GM12878 (cell line): ENCODE measurements at regions not wholly inside any gene's neighbourhood (a gene's known extent, or its start where the extent isn't known, plus 50 kb on each side); places are given as distances from the start of the nearest gene placed in this dataset.

Experiments used
- ATAC-seq: fragments of 200-7000 bp; cut with Tn5 transposase; 3 replicates; pipeline ENCODE4 v1.9.1; 2020; ENCODE audit warnings: mild to moderate bottlenecking, moderate library complexity
- BruUV-seq: library from RNA; stranded (reverse); fragments of 400-500 nt; replicated peaks from 2 replicates; lab custom pipeline; 2021; lab: Mats Ljungman, UMichigan
- CTCF ChIA-PET: fragments of 300-600 bp; sonication (Branson Sonifier 250); formaldehyde crosslinking; extraction: SDS; loops from one replicate; lab custom pipeline; 2021; ENCODE audit warnings: inconsistent platforms; lab: Yijun Ruan, JAX
- POLR2A ChIA-PET: fragments of 350-600 bp; formaldehyde crosslinking; extraction: SDS; loops from one replicate; lab custom pipeline; 2021; ENCODE audit warnings: inconsistent platforms; lab: Charles Lee
- RAD21 ChIA-PET: fragments of 300-600 bp; sonication (Branson Sonifier 250); formaldehyde crosslinking; loops from one replicate; lab custom pipeline; 2023; ENCODE audit warnings: antibody characterized with exemption; ENCODE audit not compliant: unreplicated experiment; lab: Charles Lee
- SMC1A ChIA-PET: fragments of 300-600 bp; sonication (Branson Sonifier 250); formaldehyde crosslinking; loops from one replicate; lab custom pipeline; 2023; ENCODE audit not compliant: unreplicated experiment, uncharacterized antibody; lab: Charles Lee
- DNase-seq: peaks from one replicate; pipeline ENCODE4 v3.0.0-alpha.2; 2011; ENCODE audit warnings: low read depth, low spot score
- FAIRE-seq: peaks from 3 replicates; lab custom pipeline; 2011; peaks lifted over from hg19 to GRCh38; lab: Jason Lieb, UNC
- H2AFZ ChIP-seq: 2 replicates; pipeline ENCODE4 v1.6.0; 2011; ENCODE audit warnings: low read depth, low read length, control low read depth; ENCODE audit not compliant: control insufficient read depth
- H3K27ac ChIP-seq: 2 replicates; pipeline ENCODE4 v1.5.1; 2011; ENCODE audit warnings: control low read depth; ENCODE audit not compliant: control insufficient read depth, insufficient read depth
- H3K27me3 ChIP-seq, 2 experiments: replicated peaks in 1 of 2; 2 replicates each; pipeline versions ENCODE4 v1.6.0 to v1.6.1; 2011; ENCODE audit warnings: low read length in 1 of 2; ENCODE audit not compliant: control insufficient read depth in 2 of 2, insufficient read depth in 2 of 2
- H3K36me3 ChIP-seq, 2 experiments: 2 replicates each; pipeline ENCODE4 v1.5.1; 2011; ENCODE audit warnings: low read length in 1 of 2; ENCODE audit not compliant: control insufficient read depth in 2 of 2, insufficient read depth in 2 of 2
- H3K4me1 ChIP-seq: 2 replicates; pipeline ENCODE4 v1.6.1; 2011; ENCODE audit warnings: mild to moderate bottlenecking, low read length, moderate library complexity, mixed read lengths; ENCODE audit not compliant: control insufficient read depth, insufficient read depth
- H3K4me2 ChIP-seq: 2 replicates; pipeline ENCODE4 v1.6.0; 2011; ENCODE audit warnings: control low read depth; ENCODE audit not compliant: control insufficient read depth, insufficient read depth
- H3K4me3 ChIP-seq: fragments of 200-600 bp; sonication (generic); 2 replicates; pipeline ENCODE4 v1.5.1; 2016
- H3K79me2 ChIP-seq: 2 replicates; pipeline ENCODE4 v1.6.0; 2011; ENCODE audit warnings: low read length; ENCODE audit not compliant: control insufficient read depth, insufficient read depth
- H3K9ac ChIP-seq: 2 replicates; pipeline ENCODE4 v1.8.0; 2011; ENCODE audit warnings: low read length, control low read depth, mixed read lengths; ENCODE audit not compliant: control insufficient read depth, insufficient read depth
- H3K9me3 ChIP-seq: replicated peaks from 3 replicates; pipeline ENCODE4 v1.5.1; 2011; ENCODE audit warnings: mild to moderate bottlenecking, low read length; ENCODE audit not compliant: control insufficient read depth, insufficient read depth
- H4K20me1 ChIP-seq: 2 replicates; pipeline ENCODE4 v1.6.0; 2011; ENCODE audit not compliant: control insufficient read depth, insufficient read depth
- ESRRA ChIP-seq: IDR thresholded peaks from 2 replicates; pipeline ENCODE4 v1.6.1; 2012; ENCODE audit warnings: mild to moderate bottlenecking, low read length, improper control_type of control experiment
- ETV6 ChIP-seq, 2 experiments: fragments of 450-650 bp in 1 of 2; IDR thresholded peaks in 1 of 2; conservative IDR thresholded peaks in 1 of 2; 2 replicates each; pipeline ENCODE4 v1.6.1; 2014; ENCODE audit warnings: antibody characterized with exemption in 1 of 2, borderline replicate concordance in 1 of 2, low read depth in 1 of 2, mild to moderate bottlenecking in 1 of 2, moderate library complexity in 1 of 2
- EZH2 ChIP-seq: IDR thresholded peaks from 2 replicates; pipeline ENCODE4 v1.6.1; 2012; ENCODE audit warnings: low read depth, mild to moderate bottlenecking, control low read depth, inconsistent platforms, low read length, borderline replicate concordance; ENCODE audit not compliant: control insufficient read depth
- NBN ChIP-seq: fragments of 450-650 bp; IDR thresholded peaks from 2 replicates; pipeline ENCODE4 v1.6.1; 2016
- RB1 ChIP-seq: fragments of 450-650 bp; formaldehyde crosslinking; IDR thresholded peaks from 2 replicates; pipeline ENCODE4 v1.6.1; 2017; ENCODE audit warnings: mild to moderate bottlenecking, borderline replicate concordance
- SUPT20H ChIP-seq: IDR thresholded peaks from 2 replicates; pipeline ENCODE4 v1.6.1; 2011; ENCODE audit warnings: low read depth, mild to moderate bottlenecking, low read length, moderate library complexity, borderline replicate concordance; ENCODE audit not compliant: control insufficient read depth
- TAF1 ChIP-seq: IDR thresholded peaks from 2 replicates; pipeline ENCODE4 v1.6.1; 2011; ENCODE audit warnings: mild to moderate bottlenecking, low read depth, low read length, borderline replicate concordance
- TARDBP ChIP-seq: IDR thresholded peaks from 2 replicates; pipeline ENCODE4 v1.6.1; 2016; ENCODE audit warnings: borderline replicate concordance
- TCF7 ChIP-seq: IDR thresholded peaks from 2 replicates; pipeline ENCODE4 v1.6.1; 2014; ENCODE audit warnings: antibody characterized with exemption, borderline replicate concordance
- WGBS: methylation state at CpG from one replicate; pipeline ENCODE4 v1.1.6; 2016; ENCODE audit warnings: low lambda C conversion rate; ENCODE audit not compliant: insufficient replicate concordance, insufficient coverage; ENCODE audit errors: missing lambda C conversion rate; 5-methylcytosine and 5-hydroxymethylcytosine counted together
- in situ Hi-C: fragments of 300-500 bp; cut with MboI; formaldehyde crosslinking; loops from 9 replicates; pipeline ENCODE4 v1.14.3; 2018; ENCODE audit warnings: mixed read lengths
- intact Hi-C: fragments of 100-400 bp; cut with micrococcal nuclease; formaldehyde crosslinking; loops from one replicate; pipeline ENCODE4 v1.14.2; 2022; ENCODE audit not compliant: unreplicated experiment
- TF ChIP-seq, protein P1 (sequence below): fragments of 450-650 bp; IDR thresholded peaks from 2 replicates; pipeline ENCODE4 v1.6.1; 2018; ENCODE audit warnings: borderline replicate concordance, mild to moderate bottlenecking; ENCODE audit not compliant: partially characterized antibody
- TF ChIP-seq, protein P2 (sequence below): IDR thresholded peaks from 2 replicates; pipeline ENCODE4 v1.6.1; 2011; ENCODE audit warnings: low read depth, low read length, improper control_type of control experiment, borderline replicate concordance

- POLR2A ChIA-PET, result no interaction called here
- Histone ChIP-seq H3K4me2 (no peak overlapping the region), H3K27me3 (no peaks in the 10 kb centered on the region), H3K79me2 (no peaks in the 10 kb centered on the region), H3K4me3 (no peak overlapping the region), H3K9me3 (no peaks in the 10 kb centered on the region; the same call in 2 of the 3 replicates), H4K20me1 (no peaks in the 10 kb centered on the region), H3K9ac (no peak overlapping the region), H3K4me1 (no peaks in the 10 kb centered on the region), H3K27ac (no peak overlapping the region), H2AFZ (no peak overlapping the region), H3K36me3 (no peaks in the 10 kb centered on the region)
- TF ChIP-seq TARDBP, result no peak
- no peak for TF ChIP-seq NBN
- TF ChIP-seq, protein P1, sequence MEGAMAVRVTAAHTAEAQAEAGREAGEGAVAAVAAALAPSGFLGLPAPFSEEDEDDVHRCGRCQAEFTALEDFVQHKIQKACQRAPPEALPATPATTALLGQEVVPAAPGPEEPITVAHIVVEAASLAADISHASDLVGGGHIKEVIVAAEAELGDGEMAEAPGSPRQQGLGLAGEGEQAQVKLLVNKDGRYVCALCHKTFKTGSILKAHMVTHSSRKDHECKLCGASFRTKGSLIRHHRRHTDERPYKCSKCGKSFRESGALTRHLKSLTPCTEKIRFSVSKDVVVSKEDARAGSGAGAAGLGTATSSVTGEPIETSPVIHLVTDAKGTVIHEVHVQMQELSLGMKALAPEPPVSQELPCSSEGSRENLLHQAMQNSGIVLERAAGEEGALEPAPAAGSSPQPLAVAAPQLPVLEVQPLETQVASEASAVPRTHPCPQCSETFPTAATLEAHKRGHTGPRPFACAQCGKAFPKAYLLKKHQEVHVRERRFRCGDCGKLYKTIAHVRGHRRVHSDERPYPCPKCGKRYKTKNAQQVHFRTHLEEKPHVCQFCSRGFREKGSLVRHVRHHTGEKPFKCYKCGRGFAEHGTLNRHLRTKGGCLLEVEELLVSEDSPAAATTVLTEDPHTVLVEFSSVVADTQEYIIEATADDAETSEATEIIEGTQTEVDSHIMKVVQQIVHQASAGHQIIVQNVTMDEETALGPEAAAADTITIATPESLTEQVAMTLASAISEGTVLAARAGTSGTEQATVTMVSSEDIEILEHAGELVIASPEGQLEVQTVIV, result no peak
- TF ChIP-seq ETV6 (conservative IDR thresholded peaks at IDR 0.05 in 1 of 2, IDR thresholded peaks at IDR 0.05 in 1 of 2; ENCODE audit: borderline replicate concordance in 1 of 2, low read depth in 1 of 2), result no peak
- no peak for TF ChIP-seq RB1
- no peak for TF ChIP-seq EZH2
- no peak for TF ChIP-seq ESRRA
- no peak for TF ChIP-seq TCF7
- no peak for TF ChIP-seq TAF1
- TF ChIP-seq, protein P2, sequence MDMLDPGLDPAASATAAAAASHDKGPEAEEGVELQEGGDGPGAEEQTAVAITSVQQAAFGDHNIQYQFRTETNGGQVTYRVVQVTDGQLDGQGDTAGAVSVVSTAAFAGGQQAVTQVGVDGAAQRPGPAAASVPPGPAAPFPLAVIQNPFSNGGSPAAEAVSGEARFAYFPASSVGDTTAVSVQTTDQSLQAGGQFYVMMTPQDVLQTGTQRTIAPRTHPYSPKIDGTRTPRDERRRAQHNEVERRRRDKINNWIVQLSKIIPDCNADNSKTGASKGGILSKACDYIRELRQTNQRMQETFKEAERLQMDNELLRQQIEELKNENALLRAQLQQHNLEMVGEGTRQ, result no peak
- TF ChIP-seq SUPT20H, result no peak
- DNase-seq (no peak), FAIRE-seq (no peak), ATAC-seq (no peak)
- BruUV-seq, result no TSS peak
- intact Hi-C loops, result no loop called here
- in situ Hi-C loops, result no loop called here
- SMC1A ChIA-PET, result no interaction called here
- 0% methylated on average over 1 of the region's 1 CpG for WGBS
- CTCF ChIA-PET, result no interaction called here
- RAD21 ChIA-PET, result no interaction called here
Observed at GRCh38 chr19:31113293-31113692, 235.9 kb downstream of the TSHZ3 start.
